Caco-2 (cell line): ENCODE measurements at regions not wholly inside any gene's neighbourhood (a gene's known extent, or its start where the extent isn't known, plus 50 kb on each side); places are given as distances from the start of the nearest gene placed in this dataset.

Experiments used
- BruUV-seq: library from RNA; stranded (reverse); fragments of 400-500 nt; replicated peaks from 2 replicates; lab custom pipeline; 2021; lab: Mats Ljungman, UMichigan
- CTCF ChIA-PET: fragments of 300-600 bp; sonication (Branson Sonifier 250); formaldehyde crosslinking; loops from one replicate; lab custom pipeline; 2022; ENCODE audit warnings: antibody characterized with exemption; lab: Charles Lee
- POLR2A ChIA-PET: fragments of 300-600 bp; sonication (Branson Sonifier 250); formaldehyde crosslinking; loops from one replicate; lab custom pipeline; 2022; ENCODE audit warnings: antibody characterized with exemption; lab: Charles Lee
- DNase-seq, 2 experiments: peaks; one replicate each; pipeline versions ENCODE4 v3.0.0 to v3.0.0-alpha.2; 2020 to 2022
- H3K27me3 ChIP-seq: replicated peaks from 2 replicates; pipeline ENCODE4 v1.6.0; 2011; ENCODE audit warnings: low read length; ENCODE audit not compliant: control insufficient read depth, insufficient read depth
- H3K36me3 ChIP-seq: 2 replicates; pipeline ENCODE4 v1.5.1; 2011; ENCODE audit warnings: low read length; ENCODE audit not compliant: control insufficient read depth, insufficient read depth
- H3K4me1 ChIP-seq: fragments of 250-450 bp; sonication (Bioruptor Pico); 2 replicates; pipeline ENCODE4 v1.5.1; 2020; ENCODE audit warnings: mild to moderate bottlenecking
- H3K4me3 ChIP-seq: 2 replicates; pipeline ENCODE4 v1.5.1; 2011; ENCODE audit warnings: low read depth, mild to moderate bottlenecking, control low read depth, low read length
- H3K9me3 ChIP-seq: fragments of 250-450 bp; sonication (Bioruptor Pico); 2 replicates; pipeline ENCODE4 v1.5.1; 2020; ENCODE audit warnings: mild to moderate bottlenecking, moderate library complexity
- H3K27ac Mint-ChIP-seq: one replicate; pipeline ENCODE4 v1.8.0; 2022; ENCODE audit warnings: mixed read lengths; ENCODE audit not compliant: unreplicated experiment
- H3K27me3 Mint-ChIP-seq: one replicate; pipeline ENCODE4 v1.8.0; 2022; ENCODE audit warnings: mixed read lengths; ENCODE audit not compliant: insufficient read depth, unreplicated experiment
- H3K36me3 Mint-ChIP-seq: one replicate; pipeline ENCODE4 v1.8.0; 2022; ENCODE audit warnings: mild to moderate bottlenecking, mixed read lengths; ENCODE audit not compliant: insufficient read depth, unreplicated experiment
- H3K4me1 Mint-ChIP-seq: one replicate; pipeline ENCODE4 v1.8.0; 2022; ENCODE audit warnings: low read depth, mixed read lengths; ENCODE audit not compliant: unreplicated experiment
- H3K4me3 Mint-ChIP-seq: one replicate; pipeline ENCODE4 v1.8.0; 2022; ENCODE audit warnings: mild to moderate bottlenecking, moderate library complexity, mixed read lengths; ENCODE audit not compliant: unreplicated experiment
- H3K9me3 Mint-ChIP-seq: one replicate; pipeline ENCODE4 v1.8.0; 2022; ENCODE audit warnings: mixed read lengths; ENCODE audit not compliant: unreplicated experiment
- intact Hi-C: fragments of 100-400 bp; cut with micrococcal nuclease; formaldehyde crosslinking; loops from one replicate; pipeline ENCODE4 v1.10.0; 2022; ENCODE audit not compliant: unreplicated experiment
- TF ChIP-seq, protein P1 (sequence below), 2 experiments: fragments of 200-600 bp in 1 of 2; IDR thresholded peaks; 1 replicate in 1 of 2; 2 replicates in 1 of 2; pipeline versions ENCODE4 v1.5.1 to v1.8.0; 2011 to 2022; ENCODE audit warnings: antibody characterized with exemption in 1 of 2, control low read depth in 1 of 2, inconsistent platforms in 1 of 2, low read depth in 1 of 2, low read length in 1 of 2, mild to moderate bottlenecking in 1 of 2, moderate library complexity in 1 of 2; ENCODE audit not compliant: insufficient read depth in 1 of 2, severe bottlenecking in 1 of 2, unreplicated experiment in 1 of 2

DNA sequence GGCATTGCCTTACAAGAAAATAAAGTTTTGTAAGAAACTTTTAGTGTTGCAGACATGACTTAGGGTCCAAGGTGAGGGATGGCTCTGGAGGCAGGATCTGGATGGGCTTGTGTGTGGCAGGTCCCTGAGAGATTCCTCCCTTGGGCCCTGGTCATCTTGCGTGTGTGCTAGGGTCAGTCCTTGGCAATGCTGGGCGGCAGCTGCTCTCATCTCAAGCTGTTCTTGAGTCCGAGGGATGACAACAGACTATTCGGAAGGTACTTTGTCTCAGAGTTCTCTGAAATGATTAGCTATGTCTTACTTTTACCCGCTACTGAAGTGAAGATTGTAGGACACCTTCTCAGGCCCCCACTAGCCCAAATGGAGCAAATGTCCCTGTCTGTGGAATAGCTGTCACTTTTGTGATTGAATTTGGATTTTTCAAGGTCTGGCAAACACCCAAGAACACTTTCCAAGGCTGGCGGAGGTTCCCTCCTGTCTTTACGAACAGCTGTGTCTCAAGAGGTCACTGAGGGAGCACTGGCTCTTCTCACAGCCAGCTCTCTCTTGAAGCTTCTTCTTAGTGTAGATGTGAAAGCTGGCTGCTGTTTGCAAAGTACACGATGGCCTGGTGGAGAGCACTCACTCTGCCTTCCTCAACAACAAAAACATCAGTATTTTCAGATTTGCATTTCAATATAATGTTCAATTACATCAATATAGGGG lies 253.6 kb downstream of the STK31 start:
- no TSS peak for BruUV-seq
- Histone ChIP-seq H3K4me1 (peaks cover 10% of the 10 kb centered on the region; the same call in 1 of the 2 replicates), H3K4me3 (no peak overlapping the region), H3K36me3 (no peaks in the 10 kb centered on the region), H3K9me3 (no peaks in the 10 kb centered on the region), H3K27me3 (no peaks in the 10 kb centered on the region)
- ChIA-PET CTCF (no interaction called here), POLR2A (no interaction called here)
- no peak overlapping the region for H3K27ac Mint-ChIP-seq
- no peak overlapping the region for H3K4me3 Mint-ChIP-seq
- intact Hi-C loops, result no loop called here
- DNase-seq, result no peak
- TF ChIP-seq, protein P1, sequence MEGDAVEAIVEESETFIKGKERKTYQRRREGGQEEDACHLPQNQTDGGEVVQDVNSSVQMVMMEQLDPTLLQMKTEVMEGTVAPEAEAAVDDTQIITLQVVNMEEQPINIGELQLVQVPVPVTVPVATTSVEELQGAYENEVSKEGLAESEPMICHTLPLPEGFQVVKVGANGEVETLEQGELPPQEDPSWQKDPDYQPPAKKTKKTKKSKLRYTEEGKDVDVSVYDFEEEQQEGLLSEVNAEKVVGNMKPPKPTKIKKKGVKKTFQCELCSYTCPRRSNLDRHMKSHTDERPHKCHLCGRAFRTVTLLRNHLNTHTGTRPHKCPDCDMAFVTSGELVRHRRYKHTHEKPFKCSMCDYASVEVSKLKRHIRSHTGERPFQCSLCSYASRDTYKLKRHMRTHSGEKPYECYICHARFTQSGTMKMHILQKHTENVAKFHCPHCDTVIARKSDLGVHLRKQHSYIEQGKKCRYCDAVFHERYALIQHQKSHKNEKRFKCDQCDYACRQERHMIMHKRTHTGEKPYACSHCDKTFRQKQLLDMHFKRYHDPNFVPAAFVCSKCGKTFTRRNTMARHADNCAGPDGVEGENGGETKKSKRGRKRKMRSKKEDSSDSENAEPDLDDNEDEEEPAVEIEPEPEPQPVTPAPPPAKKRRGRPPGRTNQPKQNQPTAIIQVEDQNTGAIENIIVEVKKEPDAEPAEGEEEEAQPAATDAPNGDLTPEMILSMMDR (IDR thresholded peaks at IDR 0.05; ENCODE audit: insufficient read depth in 1 of 2, low read depth in 1 of 2, low read length in 1 of 2, severe bottlenecking in 1 of 2, unreplicated experiment in 1 of 2), result no peak
- peaks cover 3% of the 10 kb centered on the region for H3K4me1 Mint-ChIP-seq
- no peaks in the 10 kb centered on the region for H3K36me3 Mint-ChIP-seq
- no peaks in the 10 kb centered on the region for H3K9me3 Mint-ChIP-seq
- no peaks in the 10 kb centered on the region for H3K27me3 Mint-ChIP-seq

DNA sequence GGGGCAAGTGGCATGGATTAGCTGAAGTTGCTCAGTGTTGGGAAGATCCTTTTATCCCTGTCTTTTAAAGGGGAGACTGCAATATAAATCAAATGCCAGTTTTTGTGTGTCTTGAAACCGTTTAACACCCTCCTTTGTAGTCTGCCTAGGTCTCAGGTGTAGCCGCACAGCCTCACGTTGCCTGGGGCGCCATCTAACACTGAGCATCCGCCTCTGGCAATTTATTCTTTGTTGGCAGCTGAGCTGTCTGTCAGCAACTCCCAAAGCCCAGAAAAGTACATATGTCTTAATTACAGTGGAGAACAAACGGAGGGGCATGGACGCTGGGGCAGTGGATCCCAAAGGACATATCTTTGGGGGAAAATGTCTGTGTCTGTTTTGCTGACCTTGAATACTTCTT lies 254.7 kb downstream of the STK31 start:
- Mint-ChIP-seq H3K4me1 (peaks cover 13% of the 10 kb centered on the region), H3K4me3 (no peak overlapping the region), H3K9me3 (peaks cover 4% of the 10 kb centered on the region), H3K36me3 (no peaks in the 10 kb centered on the region), H3K27ac (no peak overlapping the region), H3K27me3 (no peaks in the 10 kb centered on the region)
- TF ChIP-seq, protein P1 (IDR thresholded peaks at IDR 0.05; ENCODE audit: insufficient read depth in 1 of 2, low read depth in 1 of 2, low read length in 1 of 2, severe bottlenecking in 1 of 2, unreplicated experiment in 1 of 2), result no peak
- POLR2A ChIA-PET, result no interaction called here
- CTCF ChIA-PET, result no interaction called here
- Histone ChIP-seq H3K4me1 (peaks cover 19% of the 10 kb centered on the region), H3K9me3 (no peaks in the 10 kb centered on the region), H3K27me3 (no peaks in the 10 kb centered on the region), H3K36me3 (no peaks in the 10 kb centered on the region), H3K4me3 (no peak overlapping the region)
- intact Hi-C loops, result no loop called here
- no TSS peak for BruUV-seq
- DNase-seq, result no peak

DNA sequence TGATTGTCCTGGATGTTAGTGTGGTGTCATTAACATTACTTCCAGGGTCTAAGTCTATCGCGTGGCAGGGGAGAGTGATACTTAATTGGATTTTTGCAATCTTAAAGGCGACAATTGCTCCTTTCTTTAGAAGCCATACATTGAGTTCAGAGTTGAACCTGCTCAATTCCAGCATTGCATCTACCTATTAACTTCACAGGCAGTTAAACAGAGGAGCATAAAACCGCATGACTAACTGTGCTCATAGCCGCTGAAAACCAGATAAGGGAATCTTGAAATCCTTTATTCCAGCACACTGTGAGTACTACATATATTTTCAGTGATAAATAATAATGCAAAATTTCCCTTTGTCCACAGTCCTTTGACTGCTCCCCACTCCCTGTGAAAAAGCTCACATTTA lies 255.3 kb downstream of the STK31 start:
- peaks cover 9% of the 10 kb centered on the region for H3K9me3 Mint-ChIP-seq
- TF ChIP-seq, protein P1 (IDR thresholded peaks at IDR 0.05; ENCODE audit: insufficient read depth in 1 of 2, low read depth in 1 of 2, low read length in 1 of 2, severe bottlenecking in 1 of 2, unreplicated experiment in 1 of 2), result no peak
- H3K27me3 Mint-ChIP-seq, result no peaks in the 10 kb centered on the region
- intact Hi-C loops, result no loop called here
- no peak overlapping the region for H3K4me3 Mint-ChIP-seq
- no peak for DNase-seq
- peaks cover 25% of the 10 kb centered on the region for H3K4me1 ChIP-seq
- no peaks in the 10 kb centered on the region for H3K36me3 Mint-ChIP-seq
- no peaks in the 10 kb centered on the region for H3K27me3 ChIP-seq
- POLR2A ChIA-PET, result no interaction called here
- peaks cover 18% of the 10 kb centered on the region for H3K4me1 Mint-ChIP-seq
- H3K4me3 ChIP-seq, result no peak overlapping the region
- no peak overlapping the region for H3K27ac Mint-ChIP-seq
- no peaks in the 10 kb centered on the region for H3K36me3 ChIP-seq
- CTCF ChIA-PET, result no interaction called here
- BruUV-seq, result no TSS peak
- no peaks in the 10 kb centered on the region for H3K9me3 ChIP-seq
